ENCODE measurements at regions not wholly inside any gene's neighbourhood (a gene's known extent, or its start where the extent isn't known, plus 50 kb on each side); places are given as distances from the start of the nearest gene placed in this dataset.

GRCh38 chr13:110806636-110807035 lies 93.1 kb downstream of the ING1 start:
- H3K36me3 ChIP-seq (ENCODE audit: control insufficient read depth in 2 of 2, insufficient read depth in 2 of 2, low read length in 1 of 2): no peaks in the 10 kb centered on the region
- H3K27me3 ChIP-seq (ENCODE audit: control insufficient read depth in 2 of 2, insufficient read depth in 1 of 2, low read length in 1 of 2): peaks cover 7 to 19% of the 10 kb centered on the region in 2 donors
- H3K27ac ChIP-seq (ENCODE audit: low read depth in 1 of 2, low read length in 1 of 2): no peak overlapping the region
- no peak overlapping the region for H3K4me3 ChIP-seq (ENCODE audit: low read length in 2 of 2)
- 95% methylated on average over 4 of the region's 4 CpGs for WGBS
- no peaks in the 10 kb centered on the region for H3K9me3 ChIP-seq (ENCODE audit: control insufficient read depth in 2 of 2, insufficient read depth in 1 of 2, low read length in 1 of 2)
- DNase-seq (ENCODE audit: low read depth in 6 of 9, low spot score in 9 of 9): no peak
- H3K4me1 ChIP-seq (ENCODE audit: control insufficient read depth in 2 of 2, insufficient read depth in 2 of 2, low read length in 2 of 2): no peaks in the 10 kb centered on the region

GRCh38 chr13:110807546-110807945 lies 94.0 kb downstream of the ING1 start:
- Histone ChIP-seq H3K4me3 (ENCODE audit: low read length in 2 of 2) (no peak overlapping the region), H3K27me3 (ENCODE audit: control insufficient read depth in 2 of 2, insufficient read depth in 1 of 2, low read length in 1 of 2) (peaks cover 12 to 25% of the 10 kb centered on the region in 2 donors), H3K4me1 (ENCODE audit: control insufficient read depth in 2 of 2, insufficient read depth in 2 of 2, low read length in 2 of 2) (no peaks in the 10 kb centered on the region), H3K27ac (ENCODE audit: low read depth in 1 of 2, low read length in 1 of 2) (no peak overlapping the region), H3K9me3 (ENCODE audit: control insufficient read depth in 2 of 2, insufficient read depth in 1 of 2, low read length in 1 of 2) (no peaks in the 10 kb centered on the region), H3K36me3 (ENCODE audit: control insufficient read depth in 2 of 2, insufficient read depth in 2 of 2, low read length in 1 of 2) (no peaks in the 10 kb centered on the region)
- DNase-seq (ENCODE audit: low read depth in 6 of 9, low spot score in 9 of 9): no peak
- WGBS: 100% methylated on average over 1 of the region's 1 CpG

GRCh38 chr13:110808138-110808537 lies 94.6 kb downstream of the ING1 start:
- no peak overlapping the region for H3K27ac ChIP-seq (ENCODE audit: low read depth in 1 of 2, low read length in 1 of 2)
- WGBS: 85% methylated on average over 4 of the region's 4 CpGs
- no peaks in the 10 kb centered on the region for H3K36me3 ChIP-seq (ENCODE audit: control insufficient read depth in 2 of 2, insufficient read depth in 2 of 2, low read length in 1 of 2)
- DNase-seq (ENCODE audit: low read depth in 6 of 9, low spot score in 9 of 9): no peak
- H3K4me1 ChIP-seq (ENCODE audit: control insufficient read depth in 2 of 2, insufficient read depth in 2 of 2, low read length in 2 of 2): no peaks in the 10 kb centered on the region
- H3K9me3 ChIP-seq (ENCODE audit: control insufficient read depth in 2 of 2, insufficient read depth in 1 of 2, low read length in 1 of 2): peaks cover 0 to 2% of the 10 kb centered on the region in 2 donors
- H3K4me3 ChIP-seq (ENCODE audit: low read length in 2 of 2): no peak overlapping the region
- peaks cover 14 to 31% of the 10 kb centered on the region in 2 donors for H3K27me3 ChIP-seq (ENCODE audit: control insufficient read depth in 2 of 2, insufficient read depth in 1 of 2, low read length in 1 of 2)

GRCh38 chr13:110809871-110810486 lies 96.5 kb downstream of the ING1 start:
- Histone ChIP-seq H3K9me3 (ENCODE audit: control insufficient read depth in 2 of 2, insufficient read depth in 1 of 2, low read length in 1 of 2) (peaks cover 2 to 7% of the 10 kb centered on the region in 2 donors), H3K4me1 (ENCODE audit: control insufficient read depth in 2 of 2, insufficient read depth in 2 of 2, low read length in 2 of 2) (no peaks in the 10 kb centered on the region), H3K4me3 (ENCODE audit: low read length in 2 of 2) (no peak overlapping the region), H3K36me3 (ENCODE audit: control insufficient read depth in 2 of 2, insufficient read depth in 2 of 2, low read length in 1 of 2) (no peaks in the 10 kb centered on the region), H3K27ac (ENCODE audit: low read depth in 1 of 2, low read length in 1 of 2) (no peak overlapping the region), H3K27me3 (ENCODE audit: control insufficient read depth in 2 of 2, insufficient read depth in 1 of 2, low read length in 1 of 2) (peaks cover 14 to 42% of the 10 kb centered on the region in 2 donors)
- 71% methylated on average over 10 of the region's 10 CpGs for WGBS
- no peak for DNase-seq (ENCODE audit: low read depth in 6 of 9, low spot score in 9 of 9)

- H3K4me1 ChIP-seq (ENCODE audit: control insufficient read depth in 2 of 2, insufficient read depth in 2 of 2, low read length in 2 of 2): no peaks in the 10 kb centered on the region
- H3K27ac ChIP-seq (ENCODE audit: low read depth in 1 of 2, low read length in 1 of 2): no peak overlapping the region
- peaks cover 2 to 7% of the 10 kb centered on the region in 2 donors for H3K9me3 ChIP-seq (ENCODE audit: control insufficient read depth in 2 of 2, insufficient read depth in 1 of 2, low read length in 1 of 2)
- H3K27me3 ChIP-seq (ENCODE audit: control insufficient read depth in 2 of 2, insufficient read depth in 1 of 2, low read length in 1 of 2): peaks cover 14 to 42% of the 10 kb centered on the region in 2 donors
- H3K36me3 ChIP-seq (ENCODE audit: control insufficient read depth in 2 of 2, insufficient read depth in 2 of 2, low read length in 1 of 2): no peaks in the 10 kb centered on the region
- WGBS: 70% methylated on average over 16 of the region's 16 CpGs
- no peak for DNase-seq (ENCODE audit: low read depth in 6 of 9, low spot score in 9 of 9)
- H3K4me3 ChIP-seq (ENCODE audit: low read length in 2 of 2): no peak overlapping the region
These were observed 97.7 kb downstream of the ING1 start for GRCh38 chr13:110811008-110811720.

GRCh38 chr13:110811771-110812120 lies 98.2 kb downstream of the ING1 start:
- H3K27ac ChIP-seq (ENCODE audit: low read depth in 1 of 2, low read length in 1 of 2): no peak overlapping the region
- no peaks in the 10 kb centered on the region for H3K36me3 ChIP-seq (ENCODE audit: control insufficient read depth in 2 of 2, insufficient read depth in 2 of 2, low read length in 1 of 2)
- H3K4me1 ChIP-seq (ENCODE audit: control insufficient read depth in 2 of 2, insufficient read depth in 2 of 2, low read length in 2 of 2): no peaks in the 10 kb centered on the region
- WGBS: 65% methylated on average over 8 of the region's 8 CpGs
- peaks cover 14 to 39% of the 10 kb centered on the region in 2 donors for H3K27me3 ChIP-seq (ENCODE audit: control insufficient read depth in 2 of 2, insufficient read depth in 1 of 2, low read length in 1 of 2)
- peaks cover 2 to 7% of the 10 kb centered on the region in 2 donors for H3K9me3 ChIP-seq (ENCODE audit: control insufficient read depth in 2 of 2, insufficient read depth in 1 of 2, low read length in 1 of 2)
- H3K4me3 ChIP-seq (ENCODE audit: low read length in 2 of 2): no peak overlapping the region
- DNase-seq (ENCODE audit: low read depth in 6 of 9, low spot score in 9 of 9): no peak

GRCh38 chr13:110812121-110812868 lies 98.8 kb downstream of the ING1 start:
- Histone ChIP-seq H3K4me1 (ENCODE audit: control insufficient read depth in 2 of 2, insufficient read depth in 2 of 2, low read length in 2 of 2) (no peaks in the 10 kb centered on the region), H3K27me3 (ENCODE audit: control insufficient read depth in 2 of 2, insufficient read depth in 1 of 2, low read length in 1 of 2) (peaks cover 14 to 41% of the 10 kb centered on the region in 2 donors), H3K36me3 (ENCODE audit: control insufficient read depth in 2 of 2, insufficient read depth in 2 of 2, low read length in 1 of 2) (no peaks in the 10 kb centered on the region), H3K4me3 (ENCODE audit: low read length in 2 of 2) (no peak overlapping the region), H3K27ac (ENCODE audit: low read depth in 1 of 2, low read length in 1 of 2) (no peak overlapping the region), H3K9me3 (ENCODE audit: control insufficient read depth in 2 of 2, insufficient read depth in 1 of 2, low read length in 1 of 2) (peaks cover 2 to 7% of the 10 kb centered on the region in 2 donors)
- 28% methylated on average over 48 of the region's 48 CpGs for WGBS
- DNase-seq (ENCODE audit: low read depth in 6 of 9, low spot score in 9 of 9): no peak

- no peak for DNase-seq (ENCODE audit: low read depth in 6 of 9, low spot score in 9 of 9)
- H3K36me3 ChIP-seq (ENCODE audit: control insufficient read depth in 2 of 2, insufficient read depth in 2 of 2, low read length in 1 of 2): no peaks in the 10 kb centered on the region
- no peaks in the 10 kb centered on the region for H3K4me1 ChIP-seq (ENCODE audit: control insufficient read depth in 2 of 2, insufficient read depth in 2 of 2, low read length in 2 of 2)
- no peak overlapping the region for H3K4me3 ChIP-seq (ENCODE audit: low read length in 2 of 2)
- WGBS: 63% methylated on average over 84 of the region's 84 CpGs
- H3K9me3 ChIP-seq (ENCODE audit: control insufficient read depth in 2 of 2, insufficient read depth in 1 of 2, low read length in 1 of 2): peaks cover 2 to 7% of the 10 kb centered on the region in 2 donors
- no peak overlapping the region for H3K27ac ChIP-seq (ENCODE audit: low read depth in 1 of 2, low read length in 1 of 2)
- peaks cover 14 to 41% of the 10 kb centered on the region in 2 donors for H3K27me3 ChIP-seq (ENCODE audit: control insufficient read depth in 2 of 2, insufficient read depth in 1 of 2, low read length in 1 of 2)
These were observed 99.6 kb downstream of the ING1 start for GRCh38 chr13:110812869-110813645.
